ENCODE measurements at regions not wholly inside any gene's neighbourhood (a gene's known extent, or its start where the extent isn't known, plus 50 kb on each side); places are given as distances from the start of the nearest gene placed in this dataset.
A peak's percentile ranks its signal among the peaks of the same experiment; 100 is the strongest.

- Histone ChIP-seq H2AFZ (ENCODE audit: insufficient read depth, low read depth, low read length, poor library complexity, severe bottlenecking) (no peak overlapping the region), H3K27ac (ENCODE audit: low read depth in 1 of 2, low read length in 2 of 2) (no peak overlapping the region)
- no peak overlapping the region for H3K27ac Mint-ChIP-seq
These were observed 97.9 kb downstream of the IRF8 start for GRCh38 chr16:85996843-85997242.

GRCh38 chr16:85998171-85998867, 99.4 kb downstream of the IRF8 start:
- Histone ChIP-seq H3K4me2 (replicated peaks; ENCODE audit: extremely low read depth, low read length, poor library complexity, severe bottlenecking) (no peak overlapping the region), H2AFZ (ENCODE audit: insufficient read depth, low read depth, low read length, poor library complexity, severe bottlenecking) (peak overlapping the region; percentile 26), H3K9ac (ENCODE audit: insufficient read depth, low read length, poor library complexity, severe bottlenecking) (no peak overlapping the region), H4K20me1 (ENCODE audit: insufficient read depth, low read length) (no peaks in the 10 kb centered on the region), H3K4me3 (replicated peaks in 1 of 3; ENCODE audit: low read depth in 2 of 3, low read length in 3 of 3) (no peak overlapping the region), H3K27ac (ENCODE audit: low read depth in 1 of 2, low read length in 2 of 2) (no peak overlapping the region), H3K79me2 (ENCODE audit: insufficient read depth, low read length) (no peaks in the 10 kb centered on the region), H3K36me3 (replicated peaks in 1 of 2; ENCODE audit: control insufficient read depth in 1 of 2, insufficient read depth in 2 of 2, low read length in 2 of 2) (no peaks in the 10 kb centered on the region), H3K4me1 (ENCODE audit: control insufficient read depth in 1 of 2, insufficient read depth in 2 of 2, low read length in 2 of 2) (peaks cover 24 to 31% of the 10 kb centered on the region in 2 donors), H3K9me3 (replicated peaks in 1 of 2; ENCODE audit: control insufficient read depth in 1 of 2, insufficient read depth in 1 of 2, low read length in 2 of 2) (no peaks in the 10 kb centered on the region), H3K27me3 (ENCODE audit: control insufficient read depth in 2 of 2, insufficient read depth in 2 of 2, low read length in 2 of 2) (no peaks in the 10 kb centered on the region)
- WGBS (ENCODE audit: insufficient coverage): 93% methylated on average over 5 of the region's 9 CpGs
- Mint-ChIP-seq H3K27me3 (ENCODE audit: low read depth in 3 of 3) (peaks cover 0 to 2% (median 1%) of the 10 kb centered on the region in 3 donors), H3K36me3 (no peaks in the 10 kb centered on the region), H3K4me3 (peak overlapping the region; percentile 1 to 68), H3K4me1 (peaks cover 31% of the 10 kb centered on the region), H3K27ac (peak overlapping the region in 4 of 7 donors; percentile 7 to 64 (median 48)), H3K9me3 (no peaks in the 10 kb centered on the region)
- intact Hi-C loops (cut with micrococcal nuclease): no loop called here
- TF ChIP-seq CTCF (IDR thresholded peaks at IDR 0.05): no peak
- DNase-seq: no peak

More at GRCh38 chr16:85996843-85997242, 97.9 kb downstream of the IRF8 start:
- Histone ChIP-seq H3K79me2 (ENCODE audit: insufficient read depth, low read length) (no peaks in the 10 kb centered on the region), H3K27me3 (ENCODE audit: control insufficient read depth in 2 of 2, insufficient read depth in 2 of 2, low read length in 2 of 2) (no peaks in the 10 kb centered on the region), H3K9ac (ENCODE audit: insufficient read depth, low read length, poor library complexity, severe bottlenecking) (no peak overlapping the region), H3K36me3 (replicated peaks in 1 of 2; ENCODE audit: control insufficient read depth in 1 of 2, insufficient read depth in 2 of 2, low read length in 2 of 2) (no peaks in the 10 kb centered on the region), H3K4me3 (replicated peaks in 1 of 3; ENCODE audit: low read depth in 2 of 3, low read length in 3 of 3) (no peak overlapping the region), H4K20me1 (ENCODE audit: insufficient read depth, low read length) (no peaks in the 10 kb centered on the region), H3K4me2 (replicated peaks; ENCODE audit: extremely low read depth, low read length, poor library complexity, severe bottlenecking) (no peak overlapping the region), H3K4me1 (ENCODE audit: control insufficient read depth in 1 of 2, insufficient read depth in 2 of 2, low read length in 2 of 2) (peaks cover 28 to 41% of the 10 kb centered on the region in 2 donors), H3K9me3 (replicated peaks in 1 of 2; ENCODE audit: control insufficient read depth in 1 of 2, insufficient read depth in 1 of 2, low read length in 2 of 2) (no peaks in the 10 kb centered on the region)
- no peak overlapping the region for H3K4me3 Mint-ChIP-seq
- no peaks in the 10 kb centered on the region for H3K9me3 Mint-ChIP-seq
- no peak for TF ChIP-seq CTCF (IDR thresholded peaks at IDR 0.05)
- no peak for DNase-seq
- peaks cover 1 to 4% (median 2%) of the 10 kb centered on the region in 3 donors for H3K27me3 Mint-ChIP-seq (ENCODE audit: low read depth in 3 of 3)
- 72% methylated on average over 7 of the region's 10 CpGs for WGBS (ENCODE audit: insufficient coverage)
- intact Hi-C loops (cut with micrococcal nuclease): no loop called here
- H3K36me3 Mint-ChIP-seq: no peaks in the 10 kb centered on the region
- peaks cover 43% of the 10 kb centered on the region for H3K4me1 Mint-ChIP-seq
